ENCODE measurements at regions not wholly inside any gene's neighbourhood (a gene's known extent, or its start where the extent isn't known, plus 50 kb on each side); places are given as distances from the start of the nearest gene placed in this dataset.

DNA sequence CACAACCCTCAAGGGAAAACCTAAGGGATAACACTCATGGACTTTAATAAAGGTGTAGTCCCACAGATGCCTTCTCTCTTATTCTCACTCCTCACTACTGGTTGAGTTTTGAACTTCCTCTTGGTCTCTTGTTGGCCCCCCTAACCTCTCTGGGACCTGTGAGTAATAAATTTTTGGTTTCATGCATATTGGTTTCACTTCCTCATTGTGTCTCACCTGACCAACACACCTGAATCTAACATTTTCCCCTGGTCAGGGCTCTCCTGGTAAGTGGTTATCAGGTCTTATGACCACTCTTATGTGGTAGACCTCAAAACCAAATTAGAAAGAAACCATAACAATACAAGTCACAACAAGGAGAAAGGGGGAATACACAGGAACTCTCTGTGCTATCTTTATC, 60.5 kb upstream of the PRMT6 start:
- no peaks in the 10 kb centered on the region for H3K4me1 Mint-ChIP-seq
- no peak overlapping the region for H3K27ac Mint-ChIP-seq
- Histone ChIP-seq H2AK5ac (ENCODE audit: insufficient read length, low read length) (no peak overlapping the region), H2BK120ac (ENCODE audit: low read depth, low read length, poor library complexity, severe bottlenecking) (no peak overlapping the region), H3K79me1 (ENCODE audit: insufficient read depth, low read depth, low read length, poor library complexity, severe bottlenecking) (no peaks in the 10 kb centered on the region), H3K27me3 (ENCODE audit: insufficient read depth, low read length) (no peaks in the 10 kb centered on the region), H3K56ac (ENCODE audit: insufficient read length, low read depth, low read length) (no peak overlapping the region), H3K4ac (ENCODE audit: low read depth, low read length) (no peak overlapping the region), H2BK20ac (ENCODE audit: low read depth, low read length, poor library complexity, severe bottlenecking) (no peak overlapping the region), H4K91ac (ENCODE audit: insufficient read length, low read depth, low read length) (no peak overlapping the region), H2BK15ac (ENCODE audit: low read depth, low read length) (no peak overlapping the region), H3K23me2 (ENCODE audit: insufficient read length, low read depth, low read length, poor library complexity, severe bottlenecking) (no peaks in the 10 kb centered on the region), H3T11ph (ENCODE audit: low read length) (no peak overlapping the region), H3K18ac (ENCODE audit: insufficient read length, low read depth, low read length) (no peak overlapping the region), H3K9ac (ENCODE audit: extremely low read depth, insufficient read length, low read length) (no peak overlapping the region), H2AFZ (ENCODE audit: low read length) (no peak overlapping the region), H3K4me1 (ENCODE audit: insufficient read depth, low read length) (no peaks in the 10 kb centered on the region), H4K5ac (ENCODE audit: insufficient read length, low read depth, low read length) (no peak overlapping the region), H3K9me3 (ENCODE audit: control insufficient read depth, low read depth, low read length) (no peaks in the 10 kb centered on the region), H4K8ac (replicated peaks; ENCODE audit: insufficient read length, low read depth, low read length) (no peak overlapping the region), H3K4me2 (ENCODE audit: insufficient read depth, insufficient read length, low read length) (no peak overlapping the region), H4K20me1 (ENCODE audit: control insufficient read depth, insufficient read depth, insufficient read length) (no peaks in the 10 kb centered on the region), H3K27ac (ENCODE audit: insufficient read length, low read depth, low read length) (no peak overlapping the region), H3K14ac (ENCODE audit: insufficient read depth, low read length) (no peak overlapping the region), H3K79me2 (ENCODE audit: insufficient read depth, low read length) (no peaks in the 10 kb centered on the region), H2BK12ac (ENCODE audit: insufficient read length, low read depth, low read length) (no peak overlapping the region), H3K23ac (ENCODE audit: insufficient read length, low read depth, low read length) (no peak overlapping the region), H2BK5ac (ENCODE audit: insufficient read length, low read length) (no peak overlapping the region)
- H3K36me3 Mint-ChIP-seq (ENCODE audit: insufficient read depth in 1 of 3, low read depth in 3 of 3): peaks cover 0 to 4% (median 2%) of the 10 kb centered on the region in 3 experiments; a peak in 2 of 7 replicates
- no peaks in the 10 kb centered on the region for H3K27me3 Mint-ChIP-seq (ENCODE audit: low read depth)
- TF ChIP-seq, protein P1, sequence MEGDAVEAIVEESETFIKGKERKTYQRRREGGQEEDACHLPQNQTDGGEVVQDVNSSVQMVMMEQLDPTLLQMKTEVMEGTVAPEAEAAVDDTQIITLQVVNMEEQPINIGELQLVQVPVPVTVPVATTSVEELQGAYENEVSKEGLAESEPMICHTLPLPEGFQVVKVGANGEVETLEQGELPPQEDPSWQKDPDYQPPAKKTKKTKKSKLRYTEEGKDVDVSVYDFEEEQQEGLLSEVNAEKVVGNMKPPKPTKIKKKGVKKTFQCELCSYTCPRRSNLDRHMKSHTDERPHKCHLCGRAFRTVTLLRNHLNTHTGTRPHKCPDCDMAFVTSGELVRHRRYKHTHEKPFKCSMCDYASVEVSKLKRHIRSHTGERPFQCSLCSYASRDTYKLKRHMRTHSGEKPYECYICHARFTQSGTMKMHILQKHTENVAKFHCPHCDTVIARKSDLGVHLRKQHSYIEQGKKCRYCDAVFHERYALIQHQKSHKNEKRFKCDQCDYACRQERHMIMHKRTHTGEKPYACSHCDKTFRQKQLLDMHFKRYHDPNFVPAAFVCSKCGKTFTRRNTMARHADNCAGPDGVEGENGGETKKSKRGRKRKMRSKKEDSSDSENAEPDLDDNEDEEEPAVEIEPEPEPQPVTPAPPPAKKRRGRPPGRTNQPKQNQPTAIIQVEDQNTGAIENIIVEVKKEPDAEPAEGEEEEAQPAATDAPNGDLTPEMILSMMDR (conservative IDR thresholded peaks at IDR 0.05): no peak
- no peak for DNase-seq
- H3K9me3 Mint-ChIP-seq: peaks cover 3 to 7% of the 10 kb centered on the region in 2 experiments; a peak in 3 of 5 replicates
- H3K4me3 Mint-ChIP-seq: no peak overlapping the region

Measured in H9 (cell line).